ENCODE measurements at regions not wholly inside any gene's neighbourhood (a gene's known extent, or its start where the extent isn't known, plus 50 kb on each side); places are given as distances from the start of the nearest gene placed in this dataset.

DNA sequence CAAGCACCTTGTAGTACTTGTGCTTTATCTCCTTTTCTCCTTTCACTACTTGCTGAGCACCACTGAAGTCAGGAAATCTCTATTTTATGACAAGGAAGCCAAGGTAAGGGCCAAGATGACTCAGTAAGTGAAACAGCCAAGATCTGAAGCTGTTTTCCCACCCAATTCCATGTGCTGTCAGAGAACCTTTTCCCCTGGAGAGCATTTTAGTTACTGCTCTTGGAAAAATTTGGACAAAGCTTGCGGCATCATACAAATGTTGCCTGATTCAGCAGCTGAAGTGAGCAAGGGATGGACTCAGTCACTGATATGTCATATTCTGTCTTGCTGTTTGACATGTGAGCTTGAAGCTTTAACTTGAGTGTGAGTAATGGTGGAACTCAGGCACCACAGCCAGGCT lies 391.4 kb downstream of the RAB28 start:
- TF ChIP-seq NR2C2 (CRISPR knock-in tag; IDR thresholded peaks at IDR 0.05), result no peak
- TF ChIP-seq NR2C2 (tag; IDR thresholded peaks at IDR 0.05), result no peak
- TF ChIP-seq ZBTB8A (IDR thresholded peaks at IDR 0.05; ENCODE audit: partially characterized antibody), result no peak
- TF ChIP-seq SMARCA5 (IDR thresholded peaks at IDR 0.05), result no peak
- TF ChIP-seq POLR2A (conservative IDR thresholded peaks at IDR 0.05), result no peak
- TF ChIP-seq NRF1 (conservative IDR thresholded peaks at IDR 0.05 in 1 of 2, IDR thresholded peaks at IDR 0.05 in 1 of 2), result no peak
- TF ChIP-seq DPF2 (IDR thresholded peaks at IDR 0.05), result no peak
- TF ChIP-seq, protein P1, sequence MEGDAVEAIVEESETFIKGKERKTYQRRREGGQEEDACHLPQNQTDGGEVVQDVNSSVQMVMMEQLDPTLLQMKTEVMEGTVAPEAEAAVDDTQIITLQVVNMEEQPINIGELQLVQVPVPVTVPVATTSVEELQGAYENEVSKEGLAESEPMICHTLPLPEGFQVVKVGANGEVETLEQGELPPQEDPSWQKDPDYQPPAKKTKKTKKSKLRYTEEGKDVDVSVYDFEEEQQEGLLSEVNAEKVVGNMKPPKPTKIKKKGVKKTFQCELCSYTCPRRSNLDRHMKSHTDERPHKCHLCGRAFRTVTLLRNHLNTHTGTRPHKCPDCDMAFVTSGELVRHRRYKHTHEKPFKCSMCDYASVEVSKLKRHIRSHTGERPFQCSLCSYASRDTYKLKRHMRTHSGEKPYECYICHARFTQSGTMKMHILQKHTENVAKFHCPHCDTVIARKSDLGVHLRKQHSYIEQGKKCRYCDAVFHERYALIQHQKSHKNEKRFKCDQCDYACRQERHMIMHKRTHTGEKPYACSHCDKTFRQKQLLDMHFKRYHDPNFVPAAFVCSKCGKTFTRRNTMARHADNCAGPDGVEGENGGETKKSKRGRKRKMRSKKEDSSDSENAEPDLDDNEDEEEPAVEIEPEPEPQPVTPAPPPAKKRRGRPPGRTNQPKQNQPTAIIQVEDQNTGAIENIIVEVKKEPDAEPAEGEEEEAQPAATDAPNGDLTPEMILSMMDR (IDR thresholded peaks at IDR 0.05 in 2 of 3, conservative IDR thresholded peaks at IDR 0.05 in 1 of 3; ENCODE audit: insufficient read depth in 2 of 3, low read depth in 1 of 3, low read length in 3 of 3), result no peak
- TF ChIP-seq KLF16 (IDR thresholded peaks at IDR 0.05), result no peak

All from K562 (cell line).